WTC11 (cell line): ENCODE measurements at regions not wholly inside any gene's neighbourhood (a gene's known extent, or its start where the extent isn't known, plus 50 kb on each side); places are given as distances from the start of the nearest gene placed in this dataset.
"Not testable (repeated sequence)": the region's sequence is repeated elsewhere in the genome, so short reads cannot be mapped to it uniquely, and the experiment has no call there.

Experiments
- ATAC-seq: fragments of 200-7000 bp; cut with Tn5 transposase; 2 replicates; pipeline ENCODE4 v1.10.0; 2021; ENCODE audit warnings: mild to moderate bottlenecking, moderate library complexity
- CTCF ChIA-PET: fragments of 300-600 bp; sonication (Branson Sonifier 250); formaldehyde crosslinking; loops from one replicate; lab custom pipeline; 2021; ENCODE audit warnings: antibody characterized with exemption; lab: Charles Lee
- POLR2A ChIA-PET: fragments of 350-600 bp; sonication (Branson Sonifier 250); formaldehyde crosslinking; loops from one replicate; lab custom pipeline; 2021; ENCODE audit warnings: antibody characterized with exemption; lab: Charles Lee
- DNase-seq: peaks from one replicate; pipeline ENCODE4 v3.0.0; 2021; ENCODE audit warnings: low spot score
- H3K27ac Mint-ChIP-seq: 2 replicates; pipeline ENCODE4 v1.8.0; 2021; ENCODE audit warnings: mixed read lengths
- H3K27me3 Mint-ChIP-seq: 2 replicates; pipeline ENCODE4 v1.8.0; 2021; ENCODE audit warnings: low read depth, mild to moderate bottlenecking, moderate library complexity, mixed read lengths
- H3K36me3 Mint-ChIP-seq: 2 replicates; pipeline ENCODE4 v1.8.0; 2021; ENCODE audit warnings: mixed read lengths
- H3K4me1 Mint-ChIP-seq: 2 replicates; pipeline ENCODE4 v1.8.0; 2022; ENCODE audit warnings: mixed read lengths
- H3K4me3 Mint-ChIP-seq: 2 replicates; pipeline ENCODE4 v1.8.0; 2021; ENCODE audit warnings: mild to moderate bottlenecking, moderate library complexity, mixed read lengths
- H3K9me3 Mint-ChIP-seq: 2 replicates; pipeline ENCODE4 v1.8.0; 2021; ENCODE audit warnings: mixed read lengths
- AFF4 ChIP-seq: sonication (generic); formaldehyde crosslinking; IDR thresholded peaks from 2 replicates; pipeline ENCODE4 v1.8.1; 2023; ENCODE audit warnings: mild to moderate bottlenecking, missing genetic modification reagents, borderline replicate concordance
- AR ChIP-seq: fragments of 250-450 bp; sonication (Bioruptor Pico); IDR thresholded peaks from 2 replicates; pipeline ENCODE4 v1.9.0; 2021; ENCODE audit warnings: mild to moderate bottlenecking
- CBFB ChIP-seq: sonication (generic); formaldehyde crosslinking; IDR thresholded peaks from 2 replicates; pipeline ENCODE4 v1.8.1; 2022; ENCODE audit warnings: mild to moderate bottlenecking, low read depth, missing genetic modification reagents
- ELF4 ChIP-seq: sonication (generic); formaldehyde crosslinking; IDR thresholded peaks from 2 replicates; pipeline ENCODE4 v1.8.1; 2022; ENCODE audit warnings: low read depth, mild to moderate bottlenecking, moderate library complexity, missing genetic modification reagents
- ERG ChIP-seq: fragments of 250-450 bp; sonication (Bioruptor Pico); IDR thresholded peaks from 2 replicates; pipeline ENCODE4 v1.8.0; 2021; ENCODE audit warnings: mild to moderate bottlenecking
- ETV6 ChIP-seq: sonication (generic); formaldehyde crosslinking; IDR thresholded peaks from 2 replicates; pipeline ENCODE4 v1.8.1; 2022; ENCODE audit warnings: mild to moderate bottlenecking, missing genetic modification reagents
- HMGA2 ChIP-seq: fragments of 250-450 bp; sonication (Bioruptor Pico); IDR thresholded peaks from 2 replicates; pipeline ENCODE4 v1.4.0; 2021; ENCODE audit warnings: mild to moderate bottlenecking, moderate library complexity
- JUN ChIP-seq: sonication (generic); formaldehyde crosslinking; IDR thresholded peaks from 2 replicates; pipeline ENCODE4 v1.8.0; 2023; ENCODE audit warnings: mild to moderate bottlenecking, missing genetic modification reagents
- MXD4 ChIP-seq: fragments of 250-450 bp; sonication (Bioruptor Pico); IDR thresholded peaks from 2 replicates; pipeline ENCODE4 v1.8.0; 2021; ENCODE audit warnings: mild to moderate bottlenecking, moderate library complexity, borderline replicate concordance
- PREB ChIP-seq: sonication (generic); formaldehyde crosslinking; IDR thresholded peaks from 2 replicates; pipeline ENCODE4 v1.8.1; 2022; ENCODE audit warnings: mild to moderate bottlenecking, missing genetic modification reagents, moderate library complexity, borderline replicate concordance
- RELA ChIP-seq: sonication (generic); formaldehyde crosslinking; IDR thresholded peaks from 2 replicates; pipeline ENCODE4 v1.8.1; 2022; ENCODE audit warnings: missing genetic modification reagents, mild to moderate bottlenecking, borderline replicate concordance
- ZNF281 ChIP-seq: sonication (generic); formaldehyde crosslinking; IDR thresholded peaks from 2 replicates; pipeline ENCODE4 v1.8.0; 2023; ENCODE audit warnings: mild to moderate bottlenecking, missing genetic modification reagents

- ATAC-seq, DNase-seq, H3K4me3 Mint-ChIP-seq, H3K36me3 Mint-ChIP-seq, CTCF ChIA-PET, POLR2A ChIA-PET, H3K27ac Mint-ChIP-seq, H3K9me3 Mint-ChIP-seq, H3K27me3 Mint-ChIP-seq, H3K4me1 Mint-ChIP-seq: not testable (repeated sequence)
Observed at GRCh38 chr4:155574329-155574728, 92.3 kb upstream of the GUCY1A1 start.

- H3K27ac Mint-ChIP-seq = no peak overlapping the region
- DNase-seq (no peak), ATAC-seq (no peak)
- ChIA-PET POLR2A (no interaction called here), CTCF (no interaction called here)
- H3K27me3 Mint-ChIP-seq = no peaks in the 10 kb centered on the region
- H3K4me1 Mint-ChIP-seq = no peaks in the 10 kb centered on the region
- no peak overlapping the region for H3K4me3 Mint-ChIP-seq
- H3K36me3 Mint-ChIP-seq = no peaks in the 10 kb centered on the region
- H3K9me3 Mint-ChIP-seq = peaks cover 4% of the 10 kb centered on the region; the same call in 1 of the 2 replicates
- no peak for TF ChIP-seq AFF4 (CRISPR knock-in tag)
- no peak for TF ChIP-seq MXD4 (CRISPR knock-in tag)
- TF ChIP-seq PREB (CRISPR knock-in tag) = no peak
- TF ChIP-seq HMGA2 (CRISPR knock-in tag) = no peak
- no peak for TF ChIP-seq RELA (CRISPR knock-in tag)
- TF ChIP-seq AR (CRISPR knock-in tag) = no peak
- no peak for TF ChIP-seq JUN (CRISPR knock-in tag)
- no peak for TF ChIP-seq ZNF281
- TF ChIP-seq CBFB (CRISPR knock-in tag) = no peak
- TF ChIP-seq ERG (CRISPR knock-in tag) = no peak
- TF ChIP-seq ELF4 (CRISPR knock-in tag) = no peak
- no peak for TF ChIP-seq ETV6 (CRISPR knock-in tag)
Observed at GRCh38 chr4:155573126-155573525, 93.5 kb upstream of the GUCY1A1 start.
